ENCODE measurements at regions not wholly inside any gene's neighbourhood (a gene's known extent, or its start where the extent isn't known, plus 50 kb on each side); places are given as distances from the start of the nearest gene placed in this dataset.

GRCh38 chr18:4751523-4751922, 296.4 kb upstream of the DLGAP1 start:
- Mint-ChIP-seq H3K27ac (no peak overlapping the region), H3K27me3 (ENCODE audit: low read depth in 3 of 3) (peaks cover 0 to 1% (median 0%) of the 10 kb centered on the region in 3 donors), H3K4me1 (no peaks in the 10 kb centered on the region), H3K4me3 (no peak overlapping the region), H3K9me3 (peaks cover 0 to 16% (median 11%) of the 10 kb centered on the region in 7 donors), H3K36me3 (no peaks in the 10 kb centered on the region)
- Histone ChIP-seq H3K36me3 (replicated peaks in 1 of 2; ENCODE audit: control insufficient read depth in 1 of 2, insufficient read depth in 2 of 2, low read length in 2 of 2) (no peaks in the 10 kb centered on the region), H3K27me3 (ENCODE audit: control insufficient read depth in 2 of 2, insufficient read depth in 2 of 2, low read length in 2 of 2) (no peaks in the 10 kb centered on the region), H3K4me3 (replicated peaks in 1 of 3; ENCODE audit: low read depth in 2 of 3, low read length in 3 of 3) (no peak overlapping the region), H3K9me3 (replicated peaks in 1 of 2; ENCODE audit: control insufficient read depth in 1 of 2, insufficient read depth in 1 of 2, low read length in 2 of 2) (peaks cover 23 to 24% of the 10 kb centered on the region in 2 donors), H2AFZ (ENCODE audit: insufficient read depth, low read depth, low read length, poor library complexity, severe bottlenecking) (no peak overlapping the region), H4K20me1 (ENCODE audit: insufficient read depth, low read length) (no peaks in the 10 kb centered on the region), H3K9ac (ENCODE audit: insufficient read depth, low read length, poor library complexity, severe bottlenecking) (no peak overlapping the region), H3K27ac (ENCODE audit: low read depth in 1 of 2, low read length in 2 of 2) (no peak overlapping the region), H3K4me2 (replicated peaks; ENCODE audit: extremely low read depth, low read length, poor library complexity, severe bottlenecking) (no peak overlapping the region), H3K4me1 (ENCODE audit: control insufficient read depth in 1 of 2, insufficient read depth in 2 of 2, low read length in 2 of 2) (no peaks in the 10 kb centered on the region), H3K79me2 (ENCODE audit: insufficient read depth, low read length) (no peaks in the 10 kb centered on the region)
- intact Hi-C loops (cut with micrococcal nuclease) = no loop called here
- no peak for TF ChIP-seq CTCF (IDR thresholded peaks at IDR 0.05)
- whole genome bisulfite sequencing (ENCODE audit: insufficient coverage) = 89% methylated on average over 3 of the region's 3 CpGs
- no peak for DNase-seq

- H3K36me3 ChIP-seq (replicated peaks in 1 of 2; ENCODE audit: control insufficient read depth in 1 of 2, insufficient read depth in 2 of 2, low read length in 2 of 2) = no peaks in the 10 kb centered on the region
- Mint-ChIP-seq H3K4me3 (no peak overlapping the region), H3K4me1 (no peaks in the 10 kb centered on the region), H3K36me3 (no peaks in the 10 kb centered on the region), H3K27me3 (ENCODE audit: low read depth in 3 of 3) (peaks cover 0 to 1% (median 0%) of the 10 kb centered on the region in 3 donors), H3K9me3 (peaks cover 0 to 15% (median 11%) of the 10 kb centered on the region in 7 donors), H3K27ac (no peak overlapping the region)
- no peak overlapping the region for H3K4me2 ChIP-seq (replicated peaks; ENCODE audit: extremely low read depth, low read length, poor library complexity, severe bottlenecking)
- H3K27me3 ChIP-seq (ENCODE audit: control insufficient read depth in 2 of 2, insufficient read depth in 2 of 2, low read length in 2 of 2) = no peaks in the 10 kb centered on the region
- H3K9me3 ChIP-seq (replicated peaks in 1 of 2; ENCODE audit: control insufficient read depth in 1 of 2, insufficient read depth in 1 of 2, low read length in 2 of 2) = peaks cover 20 to 33% of the 10 kb centered on the region in 2 donors
- WGBS (ENCODE audit: insufficient coverage) = 80% methylated on average over 3 of the region's 8 CpGs
- H3K9ac ChIP-seq (ENCODE audit: insufficient read depth, low read length, poor library complexity, severe bottlenecking) = no peak overlapping the region
- no peak overlapping the region for H3K4me3 ChIP-seq (replicated peaks in 1 of 3; ENCODE audit: low read depth in 2 of 3, low read length in 3 of 3)
- H4K20me1 ChIP-seq (ENCODE audit: insufficient read depth, low read length) = no peaks in the 10 kb centered on the region
- DNase-seq = no peak
- no peak for TF ChIP-seq CTCF (IDR thresholded peaks at IDR 0.05)
- no peak overlapping the region for H3K27ac ChIP-seq (ENCODE audit: low read depth in 1 of 2, low read length in 2 of 2)
- H2AFZ ChIP-seq (ENCODE audit: insufficient read depth, low read depth, low read length, poor library complexity, severe bottlenecking) = no peak overlapping the region
- intact Hi-C loops (cut with micrococcal nuclease) = no loop called here
- H3K79me2 ChIP-seq (ENCODE audit: insufficient read depth, low read length) = no peaks in the 10 kb centered on the region
- no peaks in the 10 kb centered on the region for H3K4me1 ChIP-seq (ENCODE audit: control insufficient read depth in 1 of 2, insufficient read depth in 2 of 2, low read length in 2 of 2)
Measured at GRCh38 chr18:4750393-4751346, 295.6 kb upstream of the DLGAP1 start.
